Peyer's patch (tissue), 4 donors: ENCODE measurements at regions not wholly inside any gene's neighbourhood (a gene's known extent, or its start where the extent isn't known, plus 50 kb on each side); places are given as distances from the start of the nearest gene placed in this dataset.

Source experiments
- POLR2A ChIP-seq, 2 donors: fragments of 450-650 bp; IDR thresholded peaks; one replicate each; pipeline ENCODE4 v1.5.1; 2017; ENCODE audit warnings: antibody characterized with exemption in 2 of 2, mild to moderate bottlenecking in 2 of 2, moderate library complexity in 2 of 2
- TF ChIP-seq, protein P1 (sequence below), 6 experiments: fragments of 450-650 bp in 4 of 6; fragments of 200-600 bp in 2 of 6; sonication (generic) in 1 of 6; IDR thresholded peaks; one replicate each; pipeline ENCODE4 v1.5.1; 2017 to 2019; ENCODE audit warnings: antibody characterized with exemption in 6 of 6, mild to moderate bottlenecking in 3 of 6, moderate library complexity in 1 of 6

DNA sequence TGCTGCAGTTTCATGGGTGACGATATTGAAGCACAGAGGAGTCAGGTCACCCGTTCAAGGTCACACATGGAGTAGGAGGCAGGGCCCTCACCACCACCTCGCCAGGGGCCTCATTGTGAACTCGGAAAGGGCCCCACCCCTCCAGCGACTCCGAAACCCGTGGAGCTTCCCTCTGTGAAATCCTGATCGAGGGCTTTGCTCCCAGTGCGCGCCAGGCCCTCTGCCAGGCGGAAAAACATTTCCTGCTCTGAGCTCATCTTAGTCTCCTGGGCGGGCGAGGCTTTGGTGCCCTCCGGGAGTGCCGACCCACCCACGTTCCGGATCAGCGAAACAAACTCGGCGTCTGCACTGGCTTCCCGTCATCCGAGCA, 75.0 kb upstream of the FCN1 start:
- TF ChIP-seq, protein P1, sequence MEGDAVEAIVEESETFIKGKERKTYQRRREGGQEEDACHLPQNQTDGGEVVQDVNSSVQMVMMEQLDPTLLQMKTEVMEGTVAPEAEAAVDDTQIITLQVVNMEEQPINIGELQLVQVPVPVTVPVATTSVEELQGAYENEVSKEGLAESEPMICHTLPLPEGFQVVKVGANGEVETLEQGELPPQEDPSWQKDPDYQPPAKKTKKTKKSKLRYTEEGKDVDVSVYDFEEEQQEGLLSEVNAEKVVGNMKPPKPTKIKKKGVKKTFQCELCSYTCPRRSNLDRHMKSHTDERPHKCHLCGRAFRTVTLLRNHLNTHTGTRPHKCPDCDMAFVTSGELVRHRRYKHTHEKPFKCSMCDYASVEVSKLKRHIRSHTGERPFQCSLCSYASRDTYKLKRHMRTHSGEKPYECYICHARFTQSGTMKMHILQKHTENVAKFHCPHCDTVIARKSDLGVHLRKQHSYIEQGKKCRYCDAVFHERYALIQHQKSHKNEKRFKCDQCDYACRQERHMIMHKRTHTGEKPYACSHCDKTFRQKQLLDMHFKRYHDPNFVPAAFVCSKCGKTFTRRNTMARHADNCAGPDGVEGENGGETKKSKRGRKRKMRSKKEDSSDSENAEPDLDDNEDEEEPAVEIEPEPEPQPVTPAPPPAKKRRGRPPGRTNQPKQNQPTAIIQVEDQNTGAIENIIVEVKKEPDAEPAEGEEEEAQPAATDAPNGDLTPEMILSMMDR (IDR thresholded peaks at IDR 0.05), result no peak
- TF ChIP-seq POLR2A (IDR thresholded peaks at IDR 0.05), result no peak
